NCI-H2171 (cell line): ENCODE measurements at regions not wholly inside any gene's neighbourhood (a gene's known extent, or its start where the extent isn't known, plus 50 kb on each side); places are given as distances from the start of the nearest gene placed in this dataset.
"Not testable (repeated sequence)": the region's sequence is repeated elsewhere in the genome, so short reads cannot be mapped to it uniquely, and the experiment has no call there.

Source experiments
- DNase-seq: peaks from one replicate; lab custom pipeline; 2025; lab: John Stamatoyannopoulos, UW

DNA sequence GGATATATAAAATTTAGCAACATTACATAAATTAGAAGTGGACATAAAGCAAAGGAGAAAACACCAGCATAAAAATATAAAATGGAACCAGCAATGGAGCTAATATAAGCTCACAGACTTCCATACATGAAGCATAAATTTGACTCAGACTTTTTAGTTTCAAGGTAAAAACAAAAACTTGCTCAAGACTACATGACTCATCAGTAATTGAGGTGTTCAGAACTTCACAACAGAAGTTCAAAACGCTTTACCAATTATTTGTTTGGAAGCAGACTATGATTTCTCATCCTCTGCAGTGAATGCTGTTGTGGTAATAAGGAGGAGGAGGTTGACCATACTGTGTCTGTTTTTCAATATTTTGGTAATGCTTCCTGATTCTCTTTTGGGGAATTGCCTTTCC lies 192.0 kb upstream of the MEIS1 start:
- not testable (repeated sequence) for DNase-seq

- no peak for DNase-seq
Measured at GRCh38 chr2:66242099-66242789, 192.7 kb upstream of the MEIS1 start.

- DNase-seq, result no peak
Measured at GRCh38 chr2:66240286-66240685, 194.6 kb upstream of the MEIS1 start.

- DNase-seq, result no peak
Measured at GRCh38 chr2:66239655-66240054, 195.3 kb upstream of the MEIS1 start.

DNA sequence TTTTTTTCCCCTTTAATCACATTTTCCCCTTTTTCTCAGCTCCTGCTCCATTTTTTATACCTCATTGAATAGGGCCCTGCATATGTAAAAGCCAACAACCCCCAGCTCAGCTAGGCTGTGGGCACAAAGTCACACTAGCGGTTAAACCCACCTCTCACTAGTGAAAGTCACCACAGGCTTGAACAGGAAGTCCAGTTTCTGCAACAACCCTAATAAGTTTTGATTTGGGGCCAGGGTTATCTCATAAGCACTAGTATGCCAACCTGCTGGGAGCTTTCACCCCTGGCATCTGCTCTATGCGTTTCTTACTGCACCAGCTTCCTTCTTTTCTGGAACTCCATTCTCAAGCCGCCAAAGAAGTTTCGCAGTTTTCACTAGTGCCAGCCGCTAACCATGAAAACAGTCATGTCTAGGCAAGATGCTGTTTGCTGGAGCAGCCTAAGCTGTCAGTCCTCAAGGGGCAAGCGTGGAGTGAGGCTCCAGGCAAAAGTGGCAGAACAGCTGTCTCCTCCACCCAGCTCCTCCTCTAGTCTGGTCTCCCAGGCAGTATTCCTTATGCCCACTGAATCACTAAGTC lies 197.0 kb upstream of the MEIS1 start:
- DNase-seq, result peak; percentile 1

- no peak for DNase-seq
Measured at GRCh38 chr2:66236816-66237802, 197.8 kb upstream of the MEIS1 start.

DNA sequence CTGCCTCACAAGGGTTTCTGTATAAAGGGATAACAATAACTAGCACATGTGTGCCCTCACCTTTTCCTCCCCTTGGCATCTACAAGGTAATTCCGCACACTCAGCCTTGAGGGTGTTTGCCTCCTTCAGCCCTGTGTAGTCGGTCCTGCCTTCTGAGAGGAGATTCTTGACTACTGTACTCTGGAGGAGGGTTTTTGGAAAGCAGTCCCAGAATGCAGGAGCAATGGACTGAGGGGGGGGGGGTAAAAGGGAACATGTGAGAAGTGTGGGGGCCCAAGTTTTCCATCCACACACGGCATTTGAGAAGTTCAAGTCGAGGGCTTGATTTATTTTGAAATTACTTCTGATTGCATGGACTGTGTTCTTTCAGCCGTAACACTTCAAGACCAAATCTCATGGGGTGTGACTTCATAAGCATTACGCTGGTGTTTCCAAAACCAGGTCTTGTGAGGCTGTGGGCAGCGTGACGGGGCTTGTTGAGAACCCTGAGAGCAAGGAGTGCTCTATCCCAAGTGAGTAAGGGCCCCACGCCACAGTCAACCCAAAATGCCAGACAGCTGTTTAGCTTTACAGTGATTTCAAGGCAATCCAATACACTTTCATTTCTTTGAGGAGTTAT lies 198.7 kb upstream of the MEIS1 start:
- DNase-seq, result no peak

- DNase-seq, result no peak
Measured at GRCh38 chr2:66235428-66235827, 199.5 kb upstream of the MEIS1 start.

DNA sequence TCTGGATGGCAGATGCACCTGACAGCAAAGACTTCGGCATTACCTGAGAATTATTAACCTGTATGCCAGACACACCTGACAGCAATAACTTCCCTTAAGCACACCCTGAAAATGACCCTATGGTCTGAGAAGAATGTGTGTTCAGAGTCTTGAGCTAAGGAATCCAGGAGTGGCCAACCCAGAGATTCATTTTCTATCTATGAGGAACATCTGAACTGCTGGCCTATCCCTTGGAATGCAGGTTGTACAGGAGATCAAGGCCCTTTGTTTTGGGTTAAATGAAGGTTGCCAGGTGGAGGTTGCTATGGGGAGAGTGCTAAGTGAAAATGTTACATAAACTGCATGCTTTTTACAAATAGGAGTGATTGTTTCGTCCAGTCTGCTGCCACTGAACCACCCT lies 200.9 kb upstream of the MEIS1 start:
- no peak for DNase-seq

DNA sequence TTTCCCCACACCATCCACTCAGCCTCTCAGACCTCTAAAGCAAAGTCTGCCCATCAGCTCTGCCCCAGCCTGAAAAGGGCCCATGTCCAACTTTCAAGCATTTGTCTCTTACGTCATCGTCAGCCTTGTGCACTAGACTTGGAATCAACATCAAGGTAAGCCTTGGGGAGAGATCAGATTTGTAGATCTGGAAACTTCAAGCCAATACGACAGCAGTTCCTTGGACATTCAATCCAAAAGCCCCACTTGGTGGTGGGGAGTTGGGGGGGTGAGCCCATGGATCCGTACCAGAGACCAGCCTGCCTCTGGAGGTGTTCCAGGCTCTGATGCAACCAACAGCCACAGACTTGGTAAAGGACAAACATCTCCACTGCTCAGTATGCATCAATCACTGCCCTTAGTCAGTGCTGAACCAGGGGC lies 206.8 kb upstream of the MEIS1 start:
- DNase-seq, result no peak

GRCh38 chr2:66217039-66217585 lies 217.8 kb upstream of the MEIS1 start:
- DNase-seq, result no peak

GRCh38 chr2:66212749-66213148 lies 222.2 kb upstream of the MEIS1 start:
- no peak for DNase-seq

GRCh38 chr2:66202586-66202985 lies 232.3 kb upstream of the MEIS1 start:
- DNase-seq, result no peak

DNA sequence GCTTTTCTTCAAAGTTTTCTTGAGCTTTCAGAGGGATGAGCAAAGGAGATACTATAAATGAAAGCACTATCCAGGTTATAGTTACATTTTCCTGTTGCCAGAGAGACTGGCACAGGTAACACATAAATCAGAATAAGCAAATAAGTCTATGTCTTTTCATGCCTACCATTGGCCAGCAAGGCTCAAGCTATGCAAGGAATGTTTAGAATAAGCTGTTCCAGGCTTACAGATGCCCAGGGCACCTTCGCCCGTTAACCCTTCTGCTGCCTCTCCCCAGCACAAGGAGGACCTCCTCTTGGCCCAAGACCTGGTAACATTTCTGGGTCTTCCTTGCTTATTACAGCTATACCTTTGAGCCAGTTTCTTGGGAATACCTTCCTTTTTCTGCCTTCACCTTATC lies 233.7 kb upstream of the MEIS1 start:
- no peak for DNase-seq

- DNase-seq, result no peak
Measured at GRCh38 chr2:66198873-66199272, 236.1 kb upstream of the MEIS1 start.

DNA sequence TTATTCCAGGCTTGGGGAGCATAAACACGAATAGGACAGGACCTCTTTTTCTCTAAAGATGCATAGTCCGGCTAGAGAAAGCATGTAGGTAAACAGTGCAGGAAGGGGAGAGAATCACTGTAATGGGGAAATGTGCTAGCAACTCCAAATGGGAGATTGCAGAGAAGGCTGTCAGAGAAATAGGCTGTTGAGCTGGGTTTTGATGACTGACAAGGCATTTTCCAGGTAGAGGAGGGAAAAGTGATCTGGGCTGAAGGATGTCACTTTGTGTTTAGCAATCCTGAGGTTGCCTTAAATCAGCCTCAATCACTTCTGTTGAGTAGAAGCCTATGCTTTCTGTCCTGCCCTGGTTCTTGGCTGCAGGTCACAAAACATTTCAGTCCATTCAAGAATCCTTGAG lies 242.0 kb upstream of the MEIS1 start:
- DNase-seq, result no peak

- no peak for DNase-seq
Measured at GRCh38 chr2:66191311-66191710, 243.6 kb upstream of the MEIS1 start.

- no peak for DNase-seq
Measured at GRCh38 chr2:66189553-66189952, 245.4 kb upstream of the MEIS1 start.

- DNase-seq, result no peak
Measured at GRCh38 chr2:66186537-66186936, 248.4 kb upstream of the MEIS1 start.

- DNase-seq, result no peak
Measured at GRCh38 chr2:66185497-66186054, 249.3 kb upstream of the MEIS1 start.

GRCh38 chr2:66177128-66177796 lies 257.7 kb upstream of the MEIS1 start:
- DNase-seq, result not testable (repeated sequence)
